Endothelial cell of umbilical vein (primary cell): ENCODE measurements at regions not wholly inside any gene's neighbourhood (a gene's known extent, or its start where the extent isn't known, plus 50 kb on each side); places are given as distances from the start of the nearest gene placed in this dataset.

Experiments used
- BruUV-seq: library from RNA; stranded (reverse); fragments of 400-500 nt; replicated peaks from 2 replicates; lab custom pipeline; 2021; lab: Mats Ljungman, UMichigan
- CTCF ChIA-PET: fragments of 300-600, 350-600 bp; sonication (Branson Sonifier 250); formaldehyde crosslinking; loops from one replicate; lab custom pipeline; 2021; ENCODE audit warnings: antibody characterized with exemption, inconsistent platforms; lab: Charles Lee
- POLR2A ChIA-PET: fragments of 300-600, 350-600 bp; sonication (Branson Sonifier 250); formaldehyde crosslinking; loops from one replicate; lab custom pipeline; 2021; ENCODE audit warnings: antibody characterized with exemption, inconsistent platforms; lab: Charles Lee
- DNase-seq: peaks from one replicate; pipeline ENCODE4 v3.0.0-alpha.2; 2011; ENCODE audit warnings: low read depth, low spot score
- FAIRE-seq: peaks from 2 replicates; lab custom pipeline; 2011; peaks lifted over from hg19 to GRCh38; lab: Jason Lieb, UNC
- H2AFZ ChIP-seq: 2 replicates; pipeline ENCODE4 v1.6.0; 2012; ENCODE audit warnings: low read depth, low read length, control low read depth, inconsistent platforms
- H3K27ac ChIP-seq: 2 replicates; pipeline ENCODE4 v1.5.1; 2011; ENCODE audit warnings: low read depth, mild to moderate bottlenecking, control low read depth, low read length, moderate library complexity; ENCODE audit not compliant: insufficient read depth
- H3K27me3 ChIP-seq, 2 experiments: 2 replicates each; pipeline versions ENCODE4 v1.6.0 to v1.6.1; 2011; ENCODE audit warnings: low read length in 2 of 2, mixed read lengths in 1 of 2; ENCODE audit not compliant: control insufficient read depth in 2 of 2, insufficient read depth in 2 of 2
- H3K36me3 ChIP-seq, 2 experiments: 2 replicates in 1 of 2; 3 replicates in 1 of 2; pipeline ENCODE4 v1.5.1; 2011; ENCODE audit warnings: low read length in 2 of 2, mild to moderate bottlenecking in 1 of 2, moderate library complexity in 1 of 2; ENCODE audit not compliant: control insufficient read depth in 2 of 2, insufficient read depth in 2 of 2; ENCODE audit errors: extremely low read depth in 1 of 2
- H3K4me1 ChIP-seq: 3 replicates; pipeline ENCODE4 v1.5.1; 2011; ENCODE audit warnings: mild to moderate bottlenecking, low read length; ENCODE audit not compliant: control insufficient read depth, insufficient read depth; ENCODE audit errors: extremely low read depth
- H3K4me2 ChIP-seq: 2 replicates; pipeline ENCODE4 v1.6.1; 2011; ENCODE audit warnings: low read length, control low read depth, mixed read lengths; ENCODE audit not compliant: insufficient read depth
- H3K4me3 ChIP-seq, 3 experiments: fragments of 200-600 bp in 1 of 3; sonication (generic), shearing (Covaris generic) in 1 of 3; replicated peaks in 1 of 3; 2 replicates each; pipeline ENCODE4 v1.5.1; 2011 to 2016; ENCODE audit warnings: control low read depth in 3 of 3, low read length in 3 of 3, mild to moderate bottlenecking in 2 of 3, inconsistent platforms in 1 of 3, low read depth in 1 of 3, moderate library complexity in 1 of 3; ENCODE audit not compliant: insufficient read depth in 1 of 3
- H3K79me2 ChIP-seq: 2 replicates; pipeline ENCODE4 v1.6.0; 2012; ENCODE audit warnings: low read length, inconsistent platforms; ENCODE audit not compliant: control insufficient read depth, insufficient read depth
- H3K9ac ChIP-seq: replicated peaks from 2 replicates; pipeline ENCODE3; 2011; ENCODE audit warnings: low read length, control low read depth; ENCODE audit not compliant: insufficient read depth; ENCODE audit errors: extremely low read depth
- H3K9me1 ChIP-seq: replicated peaks from 3 replicates; pipeline ENCODE4 v1.6.0; 2011; ENCODE audit warnings: mild to moderate bottlenecking, low read length; ENCODE audit not compliant: control insufficient read depth, insufficient read depth; ENCODE audit errors: extremely low read depth
- H3K9me3 ChIP-seq: replicated peaks from 2 replicates; pipeline ENCODE4 v1.5.1; 2012; ENCODE audit warnings: low read length, inconsistent platforms; ENCODE audit not compliant: control insufficient read depth, insufficient read depth
- H4K20me1 ChIP-seq: replicated peaks from 2 replicates; pipeline ENCODE3; 2011; ENCODE audit warnings: mild to moderate bottlenecking, low read length; ENCODE audit not compliant: control insufficient read depth, insufficient read depth; ENCODE audit errors: extremely low read depth
- EZH2 ChIP-seq: IDR thresholded peaks from 2 replicates; pipeline ENCODE4 v1.6.1; 2012; ENCODE audit warnings: borderline replicate concordance, low read depth, mild to moderate bottlenecking, moderate library complexity, low read length, inconsistent platforms; ENCODE audit not compliant: severe bottlenecking
- FOS ChIP-seq: IDR thresholded peaks from 2 replicates; pipeline ENCODE4 v1.6.1; 2011; ENCODE audit warnings: mild to moderate bottlenecking, low read length, moderate library complexity, borderline replicate concordance; ENCODE audit not compliant: insufficient read depth
- GATA2 ChIP-seq: IDR thresholded peaks from 2 replicates; pipeline ENCODE4 v1.7.0; 2011; ENCODE audit warnings: low read depth, mild to moderate bottlenecking, moderate library complexity, mixed read lengths, low read length; ENCODE audit not compliant: insufficient read length, insufficient read depth
- JUN ChIP-seq: IDR thresholded peaks from 2 replicates; pipeline ENCODE4 v1.6.1; 2011; ENCODE audit warnings: borderline replicate concordance, low read depth; ENCODE audit not compliant: insufficient read length, insufficient read depth
- MYC ChIP-seq: IDR thresholded peaks from one replicate; pipeline ENCODE4 v1.6.1; 2011; ENCODE audit warnings: mild to moderate bottlenecking, low read depth, low read length
- POLR2A ChIP-seq: IDR thresholded peaks from 2 replicates; pipeline ENCODE4 v1.6.1; 2012; ENCODE audit warnings: low read depth, mild to moderate bottlenecking, control low read depth, low read length
- POLR2AphosphoS5 ChIP-seq: IDR thresholded peaks from 2 replicates; pipeline ENCODE4 v1.6.1; 2012; ENCODE audit warnings: low read depth, mild to moderate bottlenecking, control low read depth, low read length, moderate library complexity; ENCODE audit not compliant: insufficient read depth
- dilution Hi-C: fragments of 300-500 bp; cut with MboI; formaldehyde crosslinking; loops from one replicate; pipeline ENCODE4 v1.15.0; 2019; ENCODE audit warnings: low sequenced_read_pairs; ENCODE audit not compliant: extremely low pct_ligation_motif_present
- intact Hi-C: fragments of 100-400 bp; cut with micrococcal nuclease; formaldehyde crosslinking; loops from one replicate; pipeline ENCODE4 v1.10.0; 2022
- TF ChIP-seq, protein P1 (sequence below), 2 donors: IDR thresholded peaks; 1 replicate in 1 of 2; 2 replicates in 1 of 2; pipeline ENCODE4 v1.5.1; 2011; ENCODE audit warnings: low read length in 2 of 2, mild to moderate bottlenecking in 2 of 2, moderate library complexity in 2 of 2, control low read depth in 1 of 2, inconsistent platforms in 1 of 2, low read depth in 1 of 2; ENCODE audit not compliant: insufficient read depth in 1 of 2; ENCODE audit errors: extremely low read depth in 1 of 2
- TF ChIP-seq, protein P2 (sequence below): IDR thresholded peaks from 2 replicates; pipeline ENCODE4 v1.6.1; 2011; ENCODE audit not compliant: insufficient read depth, insufficient read length

DNA sequence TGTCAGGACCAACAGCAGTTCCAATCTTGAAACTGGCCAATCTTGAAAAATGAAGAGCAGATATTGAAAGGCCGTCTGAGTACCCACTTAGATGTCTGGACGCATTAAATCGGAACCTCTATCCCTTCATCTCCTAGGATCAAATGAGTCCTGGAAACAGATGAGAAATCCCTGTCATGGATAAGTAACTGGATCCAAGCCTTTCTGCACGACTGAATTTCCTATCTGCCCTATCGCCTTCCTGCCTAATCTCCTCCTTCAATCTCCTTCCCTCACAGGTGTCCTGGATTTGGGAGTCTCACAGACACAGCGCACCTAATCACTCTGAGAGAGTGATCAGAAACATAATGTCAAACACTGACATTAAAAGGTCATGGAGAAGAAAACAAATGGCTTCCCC is 245.2 kb upstream of the PRSS58 start:
- Histone ChIP-seq H3K9me1 (no peaks in the 10 kb centered on the region), H3K27me3 (peaks cover 9 to 17% of the 10 kb centered on the region in 2 experiments), H3K27ac (no peak overlapping the region), H3K9me3 (no peaks in the 10 kb centered on the region), H2AFZ (no peak overlapping the region), H3K36me3 (no peaks in the 10 kb centered on the region), H4K20me1 (no peaks in the 10 kb centered on the region), H3K9ac (no peak overlapping the region), H3K79me2 (no peaks in the 10 kb centered on the region), H3K4me2 (no peak overlapping the region), H3K4me1 (no peaks in the 10 kb centered on the region), H3K4me3 (no peak overlapping the region)
- BruUV-seq: no TSS peak
- FAIRE-seq (no peak), DNase-seq (no peak)
- TF ChIP-seq, protein P1, sequence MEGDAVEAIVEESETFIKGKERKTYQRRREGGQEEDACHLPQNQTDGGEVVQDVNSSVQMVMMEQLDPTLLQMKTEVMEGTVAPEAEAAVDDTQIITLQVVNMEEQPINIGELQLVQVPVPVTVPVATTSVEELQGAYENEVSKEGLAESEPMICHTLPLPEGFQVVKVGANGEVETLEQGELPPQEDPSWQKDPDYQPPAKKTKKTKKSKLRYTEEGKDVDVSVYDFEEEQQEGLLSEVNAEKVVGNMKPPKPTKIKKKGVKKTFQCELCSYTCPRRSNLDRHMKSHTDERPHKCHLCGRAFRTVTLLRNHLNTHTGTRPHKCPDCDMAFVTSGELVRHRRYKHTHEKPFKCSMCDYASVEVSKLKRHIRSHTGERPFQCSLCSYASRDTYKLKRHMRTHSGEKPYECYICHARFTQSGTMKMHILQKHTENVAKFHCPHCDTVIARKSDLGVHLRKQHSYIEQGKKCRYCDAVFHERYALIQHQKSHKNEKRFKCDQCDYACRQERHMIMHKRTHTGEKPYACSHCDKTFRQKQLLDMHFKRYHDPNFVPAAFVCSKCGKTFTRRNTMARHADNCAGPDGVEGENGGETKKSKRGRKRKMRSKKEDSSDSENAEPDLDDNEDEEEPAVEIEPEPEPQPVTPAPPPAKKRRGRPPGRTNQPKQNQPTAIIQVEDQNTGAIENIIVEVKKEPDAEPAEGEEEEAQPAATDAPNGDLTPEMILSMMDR (IDR thresholded peaks at IDR 0.05; ENCODE audit: extremely low read depth in 1 of 2, insufficient read depth in 1 of 2, low read depth in 1 of 2, low read length in 2 of 2): no peak
- no peak for TF ChIP-seq POLR2A
- no peak for TF ChIP-seq MYC
- no peak for TF ChIP-seq FOS
- TF ChIP-seq, protein P2, sequence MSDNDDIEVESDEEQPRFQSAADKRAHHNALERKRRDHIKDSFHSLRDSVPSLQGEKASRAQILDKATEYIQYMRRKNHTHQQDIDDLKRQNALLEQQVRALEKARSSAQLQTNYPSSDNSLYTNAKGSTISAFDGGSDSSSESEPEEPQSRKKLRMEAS: no peak
- TF ChIP-seq EZH2: no peak
- dilution Hi-C loops: no loop called here
- ChIA-PET CTCF (no interaction called here), POLR2A (no interaction called here)
- intact Hi-C loops: no loop called here

GRCh38 chr7:142501434-142501833 is 243.6 kb upstream of the PRSS58 start:
- Histone ChIP-seq H3K9me1 (no peaks in the 10 kb centered on the region), H3K4me1 (no peaks in the 10 kb centered on the region), H4K20me1 (no peaks in the 10 kb centered on the region), H2AFZ (no peak overlapping the region), H3K4me2 (no peak overlapping the region), H3K9ac (no peak overlapping the region), H3K79me2 (no peaks in the 10 kb centered on the region), H3K27me3 (peaks cover 14 to 27% of the 10 kb centered on the region in 2 experiments), H3K9me3 (no peaks in the 10 kb centered on the region), H3K36me3 (no peaks in the 10 kb centered on the region), H3K4me3 (no peak overlapping the region), H3K27ac (no peak overlapping the region)
- BruUV-seq: no TSS peak
- TF ChIP-seq, protein P2: no peak
- TF ChIP-seq, protein P1 (IDR thresholded peaks at IDR 0.05; ENCODE audit: extremely low read depth in 1 of 2, insufficient read depth in 1 of 2, low read depth in 1 of 2, low read length in 2 of 2): no peak
- no peak for TF ChIP-seq JUN
- TF ChIP-seq POLR2AphosphoS5: no peak
- no peak for TF ChIP-seq POLR2A
- TF ChIP-seq MYC: no peak
- TF ChIP-seq EZH2: no peak
- no peak for TF ChIP-seq GATA2
- TF ChIP-seq FOS: no peak
- dilution Hi-C loops (no loop called here), intact Hi-C loops (no loop called here)
- CTCF ChIA-PET: interaction anchor here (1.0 to 3.7 kb wide), 3 partner anchors 11 to 42 kb away, joined by 4 to 18 read pairs (median 6); no protein-coding TSS in a partner anchor
- FAIRE-seq: no peak
- POLR2A ChIA-PET: no interaction called here
- DNase-seq: no peak
